K562 (cell line): ENCODE measurements at regions not wholly inside any gene's neighbourhood (a gene's known extent, or its start where the extent isn't known, plus 50 kb on each side); places are given as distances from the start of the nearest gene placed in this dataset.

Experiments used
- CBX5 ChIP-seq: IDR thresholded peaks from 2 replicates; pipeline ENCODE4 v1.6.1; 2014; ENCODE audit warnings: low read depth, borderline replicate concordance
- ETV6 ChIP-seq, 3 experiments: fragments of 150-350 bp in 1 of 3; sonication (generic) in 1 of 3; formaldehyde crosslinking in 1 of 3; IDR thresholded peaks; 2 replicates each; pipeline versions ENCODE4 v1.6.1 to v1.8.0; 2014 to 2022; ENCODE audit warnings: borderline replicate concordance in 2 of 3, low read depth in 2 of 3, antibody characterized with exemption in 1 of 3, low read length in 1 of 3, mild to moderate bottlenecking in 1 of 3, missing genetic modification reagents in 1 of 3
- SMAD4 ChIP-seq: fragments of 250-450 bp; sonication (Bioruptor Pico); conservative IDR thresholded peaks from 2 replicates; pipeline ENCODE4 v1.8.0; 2021; ENCODE audit warnings: inconsistent platforms, mild to moderate bottlenecking, moderate library complexity
- TAF7 ChIP-seq: fragments of 450-650 bp; IDR thresholded peaks from 2 replicates; pipeline ENCODE4 v1.6.1; 2016; ENCODE audit warnings: missing genetic modification characterization, missing compliant biosample characterization
- TCF7L2 ChIP-seq: fragments of 150-350 bp; IDR thresholded peaks from 2 replicates; pipeline ENCODE4 v1.6.1; 2016; ENCODE audit warnings: low read depth, mild to moderate bottlenecking, low read length, moderate library complexity
- ZNF217 ChIP-seq: sonication (generic); formaldehyde crosslinking; IDR thresholded peaks from 2 replicates; pipeline ENCODE4 v1.8.0; 2022; ENCODE audit warnings: mild to moderate bottlenecking, missing genetic modification reagents
- TF ChIP-seq, protein P1 (sequence below), 3 experiments: IDR thresholded peaks in 2 of 3; conservative IDR thresholded peaks in 1 of 3; 2 replicates each; pipeline ENCODE4 v1.5.1; 2011 to 2012; ENCODE audit warnings: low read length in 3 of 3, mild to moderate bottlenecking in 3 of 3, control low read depth in 2 of 3, improper control_type of control experiment in 1 of 3, inconsistent platforms in 1 of 3, low read depth in 1 of 3, mixed read lengths in 1 of 3, moderate library complexity in 1 of 3; ENCODE audit not compliant: insufficient read depth in 2 of 3

- TF ChIP-seq CBX5 (no peak), TCF7L2 (no peak), ZNF217 (CRISPR knock-in tag) (no peak), TAF7 (no peak), SMAD4 (CRISPR knock-in tag) (no peak), ETV6 (IDR thresholded peaks at IDR 0.05; ENCODE audit: borderline replicate concordance in 1 of 2, low read depth in 2 of 2, low read length in 1 of 2) (no peak), ETV6 (CRISPR knock-in tag; IDR thresholded peaks at IDR 0.05; ENCODE audit: borderline replicate concordance) (no peak)
- TF ChIP-seq, protein P1, sequence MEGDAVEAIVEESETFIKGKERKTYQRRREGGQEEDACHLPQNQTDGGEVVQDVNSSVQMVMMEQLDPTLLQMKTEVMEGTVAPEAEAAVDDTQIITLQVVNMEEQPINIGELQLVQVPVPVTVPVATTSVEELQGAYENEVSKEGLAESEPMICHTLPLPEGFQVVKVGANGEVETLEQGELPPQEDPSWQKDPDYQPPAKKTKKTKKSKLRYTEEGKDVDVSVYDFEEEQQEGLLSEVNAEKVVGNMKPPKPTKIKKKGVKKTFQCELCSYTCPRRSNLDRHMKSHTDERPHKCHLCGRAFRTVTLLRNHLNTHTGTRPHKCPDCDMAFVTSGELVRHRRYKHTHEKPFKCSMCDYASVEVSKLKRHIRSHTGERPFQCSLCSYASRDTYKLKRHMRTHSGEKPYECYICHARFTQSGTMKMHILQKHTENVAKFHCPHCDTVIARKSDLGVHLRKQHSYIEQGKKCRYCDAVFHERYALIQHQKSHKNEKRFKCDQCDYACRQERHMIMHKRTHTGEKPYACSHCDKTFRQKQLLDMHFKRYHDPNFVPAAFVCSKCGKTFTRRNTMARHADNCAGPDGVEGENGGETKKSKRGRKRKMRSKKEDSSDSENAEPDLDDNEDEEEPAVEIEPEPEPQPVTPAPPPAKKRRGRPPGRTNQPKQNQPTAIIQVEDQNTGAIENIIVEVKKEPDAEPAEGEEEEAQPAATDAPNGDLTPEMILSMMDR (IDR thresholded peaks at IDR 0.05 in 2 of 3, conservative IDR thresholded peaks at IDR 0.05 in 1 of 3; ENCODE audit: insufficient read depth in 2 of 3, low read depth in 1 of 3, low read length in 3 of 3), result no peak
Observed at GRCh38 chr12:97184127-97184773, 277.2 kb downstream of the NEDD1 start.
